ENCODE measurements at regions not wholly inside any gene's neighbourhood (a gene's known extent, or its start where the extent isn't known, plus 50 kb on each side); places are given as distances from the start of the nearest gene placed in this dataset.

DNA sequence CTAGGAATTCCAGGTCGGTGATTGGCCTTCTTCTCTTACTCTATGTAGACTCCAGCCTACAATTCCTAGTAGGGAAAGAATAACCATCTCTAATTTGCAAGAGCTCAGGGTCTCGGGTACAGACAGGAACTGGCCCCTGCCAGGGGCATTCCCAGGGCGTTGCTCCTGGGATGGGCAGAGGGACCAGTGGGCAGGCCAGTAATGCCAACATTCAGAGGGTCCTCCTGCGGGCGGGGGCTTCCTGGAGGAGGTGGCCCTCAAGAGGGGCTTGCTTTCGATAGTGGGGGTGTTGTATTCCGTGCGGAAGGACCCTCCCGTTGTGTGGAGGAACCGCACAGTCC, 94.3 kb upstream of the PRNP start:
- Histone ChIP-seq H3K23me2 (ENCODE audit: low read depth, low read length) (peaks cover 5% of the 10 kb centered on the region; the same call in 1 of the 2 replicates), H4K5ac (ENCODE audit: insufficient read length, low read depth, low read length) (no peak overlapping the region), H3K56ac (replicated peaks; ENCODE audit: insufficient read length, low read depth, low read length) (no peak overlapping the region), H3K79me1 (ENCODE audit: low read depth, low read length) (no peaks in the 10 kb centered on the region), H3K4me1 (replicated peaks in 1 of 4; ENCODE audit: control insufficient read depth in 3 of 4, insufficient read depth in 4 of 4, low read length in 3 of 4) (peaks cover 0 to 3% (median 1%) of the 10 kb centered on the region in 4 experiments; a peak in 2 of 7 replicates), H3K9me3 (ENCODE audit: insufficient read depth in 2 of 2, low read depth in 1 of 2, low read length in 1 of 2) (no peaks in the 10 kb centered on the region), H4K91ac (replicated peaks; ENCODE audit: insufficient read length, low read length) (no peak overlapping the region), H2BK5ac (ENCODE audit: low read depth, low read length) (no peak overlapping the region), H2AFZ (ENCODE audit: low read length) (peak overlapping the region; percentile 82), H3K36me3 (ENCODE audit: control insufficient read depth in 2 of 4, insufficient read depth in 4 of 4, low read length in 3 of 4) (no peaks in the 10 kb centered on the region), H3K18ac (ENCODE audit: extremely low read depth, low read length) (no peak overlapping the region), H2BK15ac (ENCODE audit: low read length) (no peak overlapping the region), H4K8ac (ENCODE audit: extremely low read depth, insufficient read depth, low read length) (no peak overlapping the region; the same call in 1 of the 2 replicates), H3K9ac (replicated peaks in 1 of 4; ENCODE audit: extremely low read depth in 1 of 4, low read depth in 3 of 4, low read length in 3 of 4) (no peak overlapping the region), H3K27me3 (replicated peaks in 1 of 4; ENCODE audit: control insufficient read depth in 3 of 4, extremely low read depth in 1 of 4, insufficient read depth in 3 of 4, low read length in 3 of 4) (peaks cover 0 to 13% (median 6%) of the 10 kb centered on the region in 4 experiments; a peak in 4 of 7 replicates), H3K4ac (replicated peaks; ENCODE audit: insufficient read length, low read depth, low read length) (no peak overlapping the region), H2BK120ac (replicated peaks; ENCODE audit: low read depth, low read length) (no peak overlapping the region), H3K4me2 (ENCODE audit: insufficient read depth in 1 of 2, low read depth in 2 of 2, low read length in 2 of 2) (peak overlapping the region; percentile 16 to 72; a peak in 1 of 4 replicates), H3K14ac (ENCODE audit: insufficient read length) (no peak overlapping the region), H4K20me1 (replicated peaks in 1 of 2; ENCODE audit: control insufficient read depth in 1 of 2, insufficient read depth in 2 of 2, low read length in 2 of 2) (no peaks in the 10 kb centered on the region), H3K4me3 (ENCODE audit: extremely low read depth in 1 of 4, insufficient read depth in 2 of 4, low read depth in 3 of 4, low read length in 4 of 4) (peak overlapping the region in 2 of 4 experiments; percentile 23 to 54; a peak in 3 of 8 replicates), H3K23ac (ENCODE audit: insufficient read length) (no peak overlapping the region), H2BK12ac (ENCODE audit: low read depth, low read length) (no peak overlapping the region), H2BK20ac (ENCODE audit: low read length) (no peak overlapping the region), H2AK5ac (ENCODE audit: low read depth, low read length) (no peak overlapping the region), H3K27ac (ENCODE audit: low read depth, low read length) (no peak overlapping the region), H3K79me2 (ENCODE audit: control insufficient read depth in 1 of 2, insufficient read depth in 2 of 2, low read length in 2 of 2) (no peaks in the 10 kb centered on the region)
- ChIA-PET POLR2A (ENCODE audit: partially characterized antibody) (no interaction called here), CTCF (ENCODE audit: partially characterized antibody) (interaction anchor here (0.6 to 4.9 kb wide), 19 partner anchors 10 to 1362 kb away, joined by 3 to 22 read pairs (median 6); no protein-coding TSS in a partner anchor)
- 77% methylated on average over 10 of the region's 10 CpGs; no CpG with 5 or more reads in 1 of the 2 experiments for WGBS, 2 experiments (ENCODE audit: extremely low coverage in 1 of 2, insufficient coverage in 1 of 2, insufficient read length in 1 of 2, insufficient replicate concordance in 2 of 2, low coverage in 1 of 2, low lambda C conversion rate in 2 of 2, missing lambda C conversion rate in 1 of 2)
- DNase-seq (ENCODE audit: low read depth in 1 of 2, low spot score in 2 of 2) (no peak), FAIRE-seq (no peak)
- TF ChIP-seq BACH1 (IDR thresholded peaks at IDR 0.05; ENCODE audit: low read length) (no peak), JUND (IDR thresholded peaks at IDR 0.05; ENCODE audit: low read length) (no peak), TBP (IDR thresholded peaks at IDR 0.05; ENCODE audit: low read depth, low read length) (no peak), TAF7 (optimal IDR thresholded peaks at IDR 0.05; ENCODE audit: borderline replicate concordance, low read depth, low read length) (no peak), GABPA (IDR thresholded peaks at IDR 0.05; ENCODE audit: borderline replicate concordance, insufficient read depth, low read length) (no peak), RAD21 (IDR thresholded peaks at IDR 0.05 in 1 of 2, conservative IDR thresholded peaks at IDR 0.05 in 1 of 2; ENCODE audit: low read depth in 2 of 2, low read length in 2 of 2) (no peak), SIN3A (conservative IDR thresholded peaks at IDR 0.05 in 1 of 2, IDR thresholded peaks at IDR 0.05 in 1 of 2; ENCODE audit: low read depth in 1 of 2, low read length in 2 of 2) (no peak), RNF2 (IDR thresholded peaks at IDR 0.05; ENCODE audit: borderline replicate concordance, low read depth, low read length, missing control alignments, poor library complexity, severe bottlenecking) (no peak), KDM5A (IDR thresholded peaks at IDR 0.05; ENCODE audit: low read length) (no peak), KDM1A (IDR thresholded peaks at IDR 0.05; ENCODE audit: borderline replicate concordance, low read length) (no peak), HDAC2 (IDR thresholded peaks at IDR 0.05; ENCODE audit: borderline replicate concordance in 1 of 2, low read depth in 2 of 2, low read length in 2 of 2) (no peak)

Measured in H1 (cell line).